GM23248 (cell line): ENCODE measurements at regions not wholly inside any gene's neighbourhood (a gene's known extent, or its start where the extent isn't known, plus 50 kb on each side); places are given as distances from the start of the nearest gene placed in this dataset.

Experiments used
- DNase-seq: peaks from one replicate; pipeline ENCODE4 v3.0.0-alpha.2; 2015
- H2AFZ ChIP-seq: fragments of 200-600 bp; sonication (generic); 2 replicates; pipeline ENCODE4 v1.6.1; 2016; ENCODE audit warnings: antibody characterized with exemption
- H3F3A ChIP-seq: fragments of 200-600 bp; sonication (generic); 2 replicates; pipeline ENCODE4 v1.6.1; 2016; ENCODE audit warnings: mild to moderate bottlenecking, antibody characterized with exemption, mixed run types; ENCODE audit not compliant: insufficient read depth
- H3K27ac ChIP-seq: fragments of 200-600 bp; sonication (generic); 2 replicates; pipeline ENCODE4 v1.5.1; 2016; ENCODE audit warnings: mild to moderate bottlenecking
- H3K27me3 ChIP-seq: fragments of 200-600 bp; sonication (generic); replicated peaks from 2 replicates; pipeline ENCODE4 v1.6.1; 2016; ENCODE audit warnings: mild to moderate bottlenecking; ENCODE audit not compliant: insufficient read depth
- H3K36me3 ChIP-seq: fragments of 200-600 bp; sonication (generic); 2 replicates; pipeline ENCODE4 v1.6.1; 2016; ENCODE audit warnings: low read depth, mild to moderate bottlenecking
- H3K4me1 ChIP-seq: fragments of 200-600 bp; sonication (generic); 2 replicates; pipeline ENCODE4 v1.6.1; 2016; ENCODE audit warnings: mild to moderate bottlenecking; ENCODE audit not compliant: insufficient read depth
- H3K4me2 ChIP-seq: fragments of 200-600 bp; sonication (generic); one replicate; pipeline ENCODE4 v1.6.1; 2016; ENCODE audit warnings: mild to moderate bottlenecking; ENCODE audit not compliant: unreplicated experiment
- H3K4me3 ChIP-seq: fragments of 200-600 bp; sonication (generic); 2 replicates; pipeline ENCODE4 v1.5.1; 2016; ENCODE audit warnings: mild to moderate bottlenecking
- H3K79me2 ChIP-seq: fragments of 200-600 bp; sonication (generic); 2 replicates; pipeline ENCODE4 v1.6.1; 2016; ENCODE audit warnings: mild to moderate bottlenecking; ENCODE audit not compliant: insufficient read depth
- H3K9ac ChIP-seq: fragments of 200-600 bp; sonication (generic); 2 replicates; pipeline ENCODE4 v1.6.1; 2016; ENCODE audit warnings: mild to moderate bottlenecking
- H3K9me2 ChIP-seq: fragments of 200-600 bp; sonication (generic); 2 replicates; pipeline ENCODE4 v1.6.1; 2016; ENCODE audit warnings: mixed run types, mild to moderate bottlenecking, moderate library complexity; ENCODE audit not compliant: insufficient read depth
- H3K9me3 ChIP-seq: fragments of 200-600 bp; sonication (generic); one replicate; pipeline ENCODE4 v1.6.1; 2017; ENCODE audit warnings: low read depth
- H4K20me1 ChIP-seq: fragments of 200-600 bp; sonication (generic); 2 replicates; pipeline ENCODE4 v1.6.0; 2016; ENCODE audit not compliant: insufficient read depth
- EZH2 ChIP-seq: fragments of 200-600 bp; sonication (generic); IDR thresholded peaks from 2 replicates; pipeline ENCODE4 v1.6.1; 2018; ENCODE audit warnings: antibody characterized with exemption, mild to moderate bottlenecking; ENCODE audit not compliant: insufficient read depth, poor library complexity, severe bottlenecking
- EZH2phosphoT487 ChIP-seq: fragments of 200-600 bp; sonication (generic); IDR thresholded peaks from 2 replicates; pipeline ENCODE4 v1.6.1; 2018; ENCODE audit warnings: antibody characterized with exemption, moderate library complexity, mild to moderate bottlenecking, low read depth; ENCODE audit not compliant: insufficient read depth
- WGBS, 2 experiments: methylation state at CpG; one replicate each; pipeline ENCODE4 v1.1.6; 2015 to 2017; ENCODE audit warnings: low lambda C conversion rate in 2 of 2, low coverage in 1 of 2; ENCODE audit errors: missing lambda C conversion rate in 2 of 2; 5-methylcytosine and 5-hydroxymethylcytosine counted together
- in situ Hi-C: fragments of 300-500 bp; cut with MboI; formaldehyde crosslinking; loops from 2 replicates; pipeline ENCODE4 v1.15.0; 2020

GRCh38 chr2:144280009-144280408, 239.9 kb downstream of the ZEB2 start:
- no peaks in the 10 kb centered on the region for H3K9me3 ChIP-seq
- H2AFZ ChIP-seq = no peak overlapping the region
- TF ChIP-seq EZH2 (no peak), EZH2phosphoT487 (no peak)
- no peaks in the 10 kb centered on the region for H3K27me3 ChIP-seq
- H3K4me2 ChIP-seq = no peak overlapping the region
- H3F3A ChIP-seq = no peaks in the 10 kb centered on the region
- H3K4me3 ChIP-seq = no peak overlapping the region
- in situ Hi-C loops = no loop called here
- H3K36me3 ChIP-seq = no peaks in the 10 kb centered on the region
- H3K9ac ChIP-seq = no peak overlapping the region
- WGBS, 2 experiments = 88 to 90% methylated on average over 2 of the region's 2 CpGs
- no peaks in the 10 kb centered on the region for H3K79me2 ChIP-seq
- DNase-seq = no peak
- H4K20me1 ChIP-seq = no peaks in the 10 kb centered on the region
- H3K27ac ChIP-seq = no peak overlapping the region
- H3K4me1 ChIP-seq = no peaks in the 10 kb centered on the region
- H3K9me2 ChIP-seq = no peaks in the 10 kb centered on the region

- Histone ChIP-seq H3F3A (no peaks in the 10 kb centered on the region), H3K27me3 (no peaks in the 10 kb centered on the region), H3K4me1 (no peaks in the 10 kb centered on the region), H3K36me3 (no peaks in the 10 kb centered on the region), H3K79me2 (no peaks in the 10 kb centered on the region), H3K9me2 (no peaks in the 10 kb centered on the region), H3K9ac (no peak overlapping the region), H3K4me2 (no peak overlapping the region), H4K20me1 (no peaks in the 10 kb centered on the region), H2AFZ (no peak overlapping the region), H3K9me3 (no peaks in the 10 kb centered on the region), H3K27ac (no peak overlapping the region), H3K4me3 (no peak overlapping the region)
- 91 to 97% methylated on average over 3 of the region's 3 CpGs for WGBS, 2 experiments
- DNase-seq = no peak
- in situ Hi-C loops = no loop called here
- TF ChIP-seq EZH2phosphoT487 = no peak
- no peak for TF ChIP-seq EZH2
These were observed 240.8 kb downstream of the ZEB2 start for GRCh38 chr2:144279165-144279564.

- TF ChIP-seq EZH2 = no peak
- no peak for TF ChIP-seq EZH2phosphoT487
- no peak overlapping the region for H3K27ac ChIP-seq
- no peaks in the 10 kb centered on the region for H4K20me1 ChIP-seq
- no peaks in the 10 kb centered on the region for H3K9me2 ChIP-seq
- H3K27me3 ChIP-seq = no peaks in the 10 kb centered on the region
- no peak overlapping the region for H3K9ac ChIP-seq
- H3K4me3 ChIP-seq = no peak overlapping the region
- no peaks in the 10 kb centered on the region for H3K79me2 ChIP-seq
- in situ Hi-C loops = no loop called here
- WGBS, 2 experiments = 80 to 82% methylated on average over 2 of the region's 2 CpGs
- H3K4me1 ChIP-seq = no peaks in the 10 kb centered on the region
- H2AFZ ChIP-seq = no peak overlapping the region
- no peak overlapping the region for H3K4me2 ChIP-seq
- H3K36me3 ChIP-seq = no peaks in the 10 kb centered on the region
- no peaks in the 10 kb centered on the region for H3F3A ChIP-seq
- DNase-seq = no peak
- no peaks in the 10 kb centered on the region for H3K9me3 ChIP-seq
These were observed 242.1 kb downstream of the ZEB2 start for GRCh38 chr2:144277622-144278354.

GRCh38 chr2:144275340-144275739, 244.6 kb downstream of the ZEB2 start:
- Histone ChIP-seq H3K36me3 (no peaks in the 10 kb centered on the region), H3K4me1 (0 out of 2 replicates have a peak, but pooled peaks cover 3% of the 10 kb centered on the region), H3F3A (no peaks in the 10 kb centered on the region), H2AFZ (no peak overlapping the region), H3K79me2 (no peaks in the 10 kb centered on the region), H3K27me3 (no peaks in the 10 kb centered on the region), H3K27ac (no peak overlapping the region), H3K4me3 (no peak overlapping the region), H3K4me2 (no peak overlapping the region), H3K9me3 (no peaks in the 10 kb centered on the region), H3K9me2 (no peaks in the 10 kb centered on the region), H4K20me1 (no peaks in the 10 kb centered on the region), H3K9ac (no peak overlapping the region)
- TF ChIP-seq EZH2 = no peak
- DNase-seq = no peak
- in situ Hi-C loops = no loop called here

GRCh38 chr2:144274131-144274530, 245.8 kb downstream of the ZEB2 start:
- H3K9me3 ChIP-seq = no peaks in the 10 kb centered on the region
- TF ChIP-seq EZH2phosphoT487 (no peak), EZH2 (no peak)
- WGBS, 2 experiments = 41 to 42% methylated on average over 2 of the region's 2 CpGs
- H3K4me2 ChIP-seq = no peak overlapping the region
- no peak overlapping the region for H3K27ac ChIP-seq
- H3K4me1 ChIP-seq = 0 out of 2 replicates have a peak, but pooled peaks cover 3% of the 10 kb centered on the region
- no peak for DNase-seq
- H3K9me2 ChIP-seq = no peaks in the 10 kb centered on the region
- H2AFZ ChIP-seq = no peak overlapping the region
- in situ Hi-C loops = no loop called here
- no peak overlapping the region for H3K4me3 ChIP-seq
- H3K36me3 ChIP-seq = no peaks in the 10 kb centered on the region
- no peaks in the 10 kb centered on the region for H3F3A ChIP-seq
- H3K9ac ChIP-seq = no peak overlapping the region
- no peaks in the 10 kb centered on the region for H3K79me2 ChIP-seq
- H3K27me3 ChIP-seq = no peaks in the 10 kb centered on the region
- no peaks in the 10 kb centered on the region for H4K20me1 ChIP-seq
